Kidney epithelial cell (primary cell): ENCODE measurements at regions not wholly inside any gene's neighbourhood (a gene's known extent, or its start where the extent isn't known, plus 50 kb on each side); places are given as distances from the start of the nearest gene placed in this dataset.

ENCODE experiments used
- DNase-seq: peaks from one replicate; pipeline ENCODE4 v3.0.0-alpha.2; 2010; ENCODE audit warnings: low read depth
- H3K27me3 ChIP-seq: 2 replicates; pipeline ENCODE4 v1.6.0; 2011; ENCODE audit warnings: low read length; ENCODE audit not compliant: control insufficient read depth, insufficient read depth
- H3K36me3 ChIP-seq: 2 replicates; pipeline ENCODE4 v1.5.1; 2011; ENCODE audit warnings: low read length; ENCODE audit not compliant: control insufficient read depth, insufficient read depth
- H3K4me3 ChIP-seq: 2 replicates; pipeline ENCODE4 v1.5.1; 2011; ENCODE audit warnings: low read depth, mild to moderate bottlenecking, control low read depth, low read length
- TF ChIP-seq, protein P1 (sequence below): IDR thresholded peaks from 2 replicates; pipeline ENCODE4 v1.5.1; 2011; ENCODE audit warnings: mild to moderate bottlenecking, moderate library complexity, low read length, control low read depth, inconsistent platforms; ENCODE audit not compliant: insufficient read depth, poor library complexity, severe bottlenecking

- no peak overlapping the region for H3K4me3 ChIP-seq
- DNase-seq = no peak
- TF ChIP-seq, protein P1, sequence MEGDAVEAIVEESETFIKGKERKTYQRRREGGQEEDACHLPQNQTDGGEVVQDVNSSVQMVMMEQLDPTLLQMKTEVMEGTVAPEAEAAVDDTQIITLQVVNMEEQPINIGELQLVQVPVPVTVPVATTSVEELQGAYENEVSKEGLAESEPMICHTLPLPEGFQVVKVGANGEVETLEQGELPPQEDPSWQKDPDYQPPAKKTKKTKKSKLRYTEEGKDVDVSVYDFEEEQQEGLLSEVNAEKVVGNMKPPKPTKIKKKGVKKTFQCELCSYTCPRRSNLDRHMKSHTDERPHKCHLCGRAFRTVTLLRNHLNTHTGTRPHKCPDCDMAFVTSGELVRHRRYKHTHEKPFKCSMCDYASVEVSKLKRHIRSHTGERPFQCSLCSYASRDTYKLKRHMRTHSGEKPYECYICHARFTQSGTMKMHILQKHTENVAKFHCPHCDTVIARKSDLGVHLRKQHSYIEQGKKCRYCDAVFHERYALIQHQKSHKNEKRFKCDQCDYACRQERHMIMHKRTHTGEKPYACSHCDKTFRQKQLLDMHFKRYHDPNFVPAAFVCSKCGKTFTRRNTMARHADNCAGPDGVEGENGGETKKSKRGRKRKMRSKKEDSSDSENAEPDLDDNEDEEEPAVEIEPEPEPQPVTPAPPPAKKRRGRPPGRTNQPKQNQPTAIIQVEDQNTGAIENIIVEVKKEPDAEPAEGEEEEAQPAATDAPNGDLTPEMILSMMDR = no peak
Measured at GRCh38 chr15:47422881-47423665, 294.2 kb upstream of the SEMA6D start.

GRCh38 chr15:47427463-47427862, 289.8 kb upstream of the SEMA6D start:
- Histone ChIP-seq H3K27me3 (no peaks in the 10 kb centered on the region), H3K36me3 (no peaks in the 10 kb centered on the region), H3K4me3 (no peak overlapping the region)
- TF ChIP-seq, protein P1 = no peak
- no peak for DNase-seq

More at GRCh38 chr15:47422881-47423665, 294.2 kb upstream of the SEMA6D start:
- H3K27me3 ChIP-seq = no peaks in the 10 kb centered on the region
- no peaks in the 10 kb centered on the region for H3K36me3 ChIP-seq

DNA sequence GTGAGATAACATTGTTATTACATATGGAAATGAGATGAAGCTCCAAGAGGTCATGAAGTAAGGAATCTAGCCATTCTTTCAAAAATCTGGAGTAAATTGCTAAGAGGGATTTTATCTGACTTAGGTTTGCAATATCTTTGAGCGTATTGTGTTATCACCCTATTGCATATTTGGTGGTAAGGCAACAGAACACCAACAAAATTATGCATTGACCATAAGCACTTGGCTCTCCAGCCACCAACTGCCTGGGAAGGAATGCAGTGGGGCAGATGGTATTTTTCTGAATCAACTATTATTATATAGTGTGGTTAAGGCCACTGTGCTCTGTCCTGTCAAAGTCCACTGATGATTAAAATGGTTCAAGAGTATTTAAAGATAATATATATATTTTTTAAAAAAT, 287.9 kb upstream of the SEMA6D start:
- DNase-seq = no peak
- H3K36me3 ChIP-seq = no peaks in the 10 kb centered on the region
- no peaks in the 10 kb centered on the region for H3K27me3 ChIP-seq
- TF ChIP-seq, protein P1 = no peak
- no peak overlapping the region for H3K4me3 ChIP-seq

GRCh38 chr15:47431501-47431900, 285.8 kb upstream of the SEMA6D start:
- Histone ChIP-seq H3K27me3 (no peaks in the 10 kb centered on the region), H3K4me3 (no peak overlapping the region), H3K36me3 (no peaks in the 10 kb centered on the region)
- DNase-seq = peak; percentile 34
- TF ChIP-seq, protein P1 = no peak

DNA sequence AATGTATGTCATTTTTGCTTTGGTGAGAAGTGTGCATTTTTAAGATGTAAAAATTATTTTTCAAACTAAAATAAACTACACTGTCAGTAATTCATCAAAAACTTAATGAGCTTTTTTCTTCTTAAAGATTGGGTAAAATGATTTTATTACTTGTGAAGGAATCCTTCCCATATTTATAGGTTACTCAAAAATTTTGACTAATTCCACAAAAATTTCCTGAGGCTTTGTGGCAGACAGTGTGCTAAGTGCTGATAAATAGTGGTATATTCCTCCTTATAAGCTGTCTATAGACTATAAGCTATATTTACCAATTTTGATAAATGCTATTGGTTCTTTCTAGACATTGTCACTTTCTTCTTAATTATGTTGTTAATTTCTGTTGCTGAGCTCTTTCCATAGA, 284.5 kb upstream of the SEMA6D start:
- TF ChIP-seq, protein P1 = no peak
- DNase-seq = no peak
- no peaks in the 10 kb centered on the region for H3K27me3 ChIP-seq
- no peak overlapping the region for H3K4me3 ChIP-seq
- H3K36me3 ChIP-seq = no peaks in the 10 kb centered on the region

DNA sequence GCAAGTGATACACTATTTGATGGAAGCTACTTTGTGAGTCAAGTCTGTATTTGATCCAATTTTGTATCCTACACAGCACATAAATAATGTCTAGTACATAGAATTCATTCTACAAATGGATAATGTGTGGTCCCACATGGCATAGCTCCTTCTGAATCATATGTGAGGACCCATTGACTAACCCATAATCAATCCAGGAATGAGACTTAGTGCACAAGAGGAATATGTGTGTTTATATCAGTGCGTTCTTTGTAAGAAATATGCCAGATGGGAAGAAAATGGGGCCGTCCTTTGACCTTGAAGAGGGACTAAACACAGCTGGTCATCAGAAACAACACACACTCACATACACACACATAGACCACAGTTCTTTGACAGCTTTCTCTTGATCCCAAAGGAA, 282.7 kb upstream of the SEMA6D start:
- DNase-seq = no peak
- Histone ChIP-seq H3K27me3 (no peaks in the 10 kb centered on the region), H3K4me3 (no peak overlapping the region), H3K36me3 (no peaks in the 10 kb centered on the region)
- TF ChIP-seq, protein P1 = no peak
